NCI-H1930 (cell line): ENCODE measurements at regions not wholly inside any gene's neighbourhood (a gene's known extent, or its start where the extent isn't known, plus 50 kb on each side); places are given as distances from the start of the nearest gene placed in this dataset.
A peak's percentile ranks its signal among the peaks of the same experiment; 100 is the strongest.

Experiments used
- DNase-seq, 2 experiments: peaks; one replicate each; lab custom pipeline; 2025; lab: John Stamatoyannopoulos, UW

- no peak for DNase-seq
These were observed 286.1 kb upstream of the MAP3K7 start for GRCh38 chr6:90872981-90873380.

GRCh38 chr6:90870561-90870960, 283.7 kb upstream of the MAP3K7 start:
- DNase-seq = no peak

- DNase-seq = no peak
These were observed 281.8 kb upstream of the MAP3K7 start for GRCh38 chr6:90868656-90869055.

- DNase-seq = no peak
These were observed 281.4 kb upstream of the MAP3K7 start for GRCh38 chr6:90868256-90868655.

- DNase-seq = no peak
These were observed 278.6 kb upstream of the MAP3K7 start for GRCh38 chr6:90865513-90865912.

GRCh38 chr6:90863043-90863442, 276.2 kb upstream of the MAP3K7 start:
- DNase-seq = no peak

- DNase-seq = no peak
These were observed 274.1 kb upstream of the MAP3K7 start for GRCh38 chr6:90860822-90861601.

- DNase-seq = no peak
These were observed 272.7 kb upstream of the MAP3K7 start for GRCh38 chr6:90859612-90860011.

GRCh38 chr6:90859056-90859455, 272.2 kb upstream of the MAP3K7 start:
- DNase-seq = no peak

- DNase-seq = no peak
These were observed 262.8 kb upstream of the MAP3K7 start for GRCh38 chr6:90849686-90850085.

GRCh38 chr6:90846824-90847223, 260.0 kb upstream of the MAP3K7 start:
- no peak for DNase-seq

- DNase-seq = peak in 1 of 2 experiments; percentile 69
These were observed 248.8 kb upstream of the MAP3K7 start for GRCh38 chr6:90835596-90836212.

- DNase-seq = no peak
These were observed 242.4 kb upstream of the MAP3K7 start for GRCh38 chr6:90829311-90829710.

- no peak for DNase-seq
These were observed 233.6 kb upstream of the MAP3K7 start for GRCh38 chr6:90820436-90820835.

- DNase-seq = no peak
These were observed 232.6 kb upstream of the MAP3K7 start for GRCh38 chr6:90819483-90819882.

GRCh38 chr6:90818163-90818562, 231.3 kb upstream of the MAP3K7 start:
- DNase-seq = no peak

- no peak for DNase-seq
These were observed 229.9 kb upstream of the MAP3K7 start for GRCh38 chr6:90816764-90817163.

GRCh38 chr6:90811596-90812226, 224.8 kb upstream of the MAP3K7 start:
- DNase-seq = peak; percentile 83 to 90

GRCh38 chr6:90809035-90809434, 222.2 kb upstream of the MAP3K7 start:
- DNase-seq = no peak

- no peak for DNase-seq
These were observed 221.2 kb upstream of the MAP3K7 start for GRCh38 chr6:90807791-90808701.

GRCh38 chr6:90805619-90806155, 218.8 kb upstream of the MAP3K7 start:
- DNase-seq = no peak

- DNase-seq = no peak
These were observed 217.1 kb upstream of the MAP3K7 start for GRCh38 chr6:90803956-90804355.
